GM12865 (cell line): ENCODE measurements at regions not wholly inside any gene's neighbourhood (a gene's known extent, or its start where the extent isn't known, plus 50 kb on each side); places are given as distances from the start of the nearest gene placed in this dataset.

Experiments
- DNase-seq: peaks from one replicate; pipeline ENCODE4 v3.0.0; 2010; ENCODE audit warnings: low read depth
- H3K4me3 ChIP-seq: 2 replicates; pipeline ENCODE4 v1.5.1; 2011; ENCODE audit warnings: mild to moderate bottlenecking, low read depth, low read length, control low read depth
- TF ChIP-seq, protein P1 (sequence below): IDR thresholded peaks from 2 replicates; pipeline ENCODE4 v1.5.1; 2011; ENCODE audit warnings: low read length, control low read depth, low read depth, inconsistent platforms; ENCODE audit not compliant: insufficient read depth; ENCODE audit errors: missing control alignments

GRCh38 chr5:124822647-124823046 lies 76.2 kb upstream of the ZNF608 start:
- no peak for DNase-seq
- TF ChIP-seq, protein P1, sequence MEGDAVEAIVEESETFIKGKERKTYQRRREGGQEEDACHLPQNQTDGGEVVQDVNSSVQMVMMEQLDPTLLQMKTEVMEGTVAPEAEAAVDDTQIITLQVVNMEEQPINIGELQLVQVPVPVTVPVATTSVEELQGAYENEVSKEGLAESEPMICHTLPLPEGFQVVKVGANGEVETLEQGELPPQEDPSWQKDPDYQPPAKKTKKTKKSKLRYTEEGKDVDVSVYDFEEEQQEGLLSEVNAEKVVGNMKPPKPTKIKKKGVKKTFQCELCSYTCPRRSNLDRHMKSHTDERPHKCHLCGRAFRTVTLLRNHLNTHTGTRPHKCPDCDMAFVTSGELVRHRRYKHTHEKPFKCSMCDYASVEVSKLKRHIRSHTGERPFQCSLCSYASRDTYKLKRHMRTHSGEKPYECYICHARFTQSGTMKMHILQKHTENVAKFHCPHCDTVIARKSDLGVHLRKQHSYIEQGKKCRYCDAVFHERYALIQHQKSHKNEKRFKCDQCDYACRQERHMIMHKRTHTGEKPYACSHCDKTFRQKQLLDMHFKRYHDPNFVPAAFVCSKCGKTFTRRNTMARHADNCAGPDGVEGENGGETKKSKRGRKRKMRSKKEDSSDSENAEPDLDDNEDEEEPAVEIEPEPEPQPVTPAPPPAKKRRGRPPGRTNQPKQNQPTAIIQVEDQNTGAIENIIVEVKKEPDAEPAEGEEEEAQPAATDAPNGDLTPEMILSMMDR, result no peak
- H3K4me3 ChIP-seq, result no peak overlapping the region

DNA sequence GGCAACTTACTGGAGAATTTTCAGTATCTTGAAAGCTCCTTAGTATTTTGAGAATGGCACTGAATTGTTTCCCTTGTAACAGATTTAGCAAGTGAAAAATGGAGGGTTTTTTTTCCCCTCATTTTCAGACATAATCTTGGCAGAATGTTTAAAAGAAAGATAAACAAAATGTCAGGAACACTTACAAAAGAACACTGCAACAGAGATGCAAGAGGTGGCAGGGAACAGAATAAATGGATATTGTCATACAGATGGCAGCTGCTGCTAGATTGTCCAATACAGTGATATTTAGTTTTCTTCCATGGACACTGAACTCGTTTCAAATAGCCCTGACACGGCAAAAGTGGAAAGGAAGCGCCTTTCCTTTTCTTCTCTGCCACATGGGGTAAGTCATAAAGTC lies 76.9 kb upstream of the ZNF608 start:
- TF ChIP-seq, protein P1, result no peak
- DNase-seq, result no peak
- no peak overlapping the region for H3K4me3 ChIP-seq

DNA sequence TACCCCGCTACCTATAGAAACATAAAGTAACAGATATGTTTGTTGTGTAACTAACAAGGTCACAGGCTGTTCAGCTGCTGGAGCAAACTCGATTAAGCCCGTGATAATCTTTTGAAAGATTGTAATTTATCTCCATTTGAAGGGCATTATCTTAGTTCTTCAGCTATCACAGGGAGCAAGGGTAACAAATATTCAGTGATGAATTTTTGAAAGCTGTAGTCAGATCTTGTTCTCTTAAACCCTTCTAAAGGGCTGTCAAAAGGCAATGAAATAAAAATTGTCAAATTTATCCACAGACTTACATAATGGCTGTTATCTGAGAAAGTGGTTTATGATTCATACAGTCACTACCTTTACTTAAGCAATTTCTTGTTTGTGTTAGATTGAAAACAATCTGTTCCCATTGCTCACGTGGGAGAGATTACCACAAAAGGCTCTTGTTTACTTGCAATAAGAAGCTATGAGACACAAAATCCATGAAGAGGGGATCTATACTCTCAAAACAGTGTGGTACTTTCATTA lies 78.3 kb upstream of the ZNF608 start:
- H3K4me3 ChIP-seq, result no peak overlapping the region
- TF ChIP-seq, protein P1, result no peak
- no peak for DNase-seq

DNA sequence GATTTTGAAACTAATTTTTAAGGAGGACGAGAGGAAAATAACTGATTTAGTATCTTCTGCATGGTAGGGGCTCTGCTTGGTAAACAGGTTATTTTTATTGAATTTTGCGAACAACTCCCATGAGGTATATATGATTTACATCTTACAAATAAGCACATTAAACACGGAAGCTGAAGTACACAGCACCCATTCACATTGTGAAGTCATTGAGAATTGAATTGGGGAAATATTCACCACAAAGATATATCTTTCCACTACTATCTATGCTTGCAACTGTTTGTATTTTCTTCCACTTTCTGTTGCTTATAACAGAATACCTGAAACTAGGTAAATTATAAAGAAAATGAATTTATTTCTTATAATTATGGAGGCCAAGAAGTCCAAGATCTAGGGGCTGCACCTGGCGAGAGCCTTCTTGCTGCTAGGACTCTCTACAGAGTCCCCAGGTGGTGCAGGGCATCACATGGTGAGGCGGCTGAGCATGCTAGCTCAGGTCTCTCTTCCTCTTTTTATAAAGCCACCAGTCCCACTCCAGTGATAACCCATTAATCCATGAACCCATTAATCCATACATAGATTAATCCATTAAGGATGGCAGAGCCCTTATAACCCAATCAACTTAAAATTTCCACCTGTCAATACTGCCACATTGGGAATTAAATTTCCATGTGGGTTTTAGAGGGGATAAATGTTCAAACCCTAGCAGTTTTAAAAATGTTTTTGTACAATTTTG lies 79.0 kb upstream of the ZNF608 start:
- peak; percentile 52 for DNase-seq
- TF ChIP-seq, protein P1, result no peak
- no peak overlapping the region for H3K4me3 ChIP-seq

DNA sequence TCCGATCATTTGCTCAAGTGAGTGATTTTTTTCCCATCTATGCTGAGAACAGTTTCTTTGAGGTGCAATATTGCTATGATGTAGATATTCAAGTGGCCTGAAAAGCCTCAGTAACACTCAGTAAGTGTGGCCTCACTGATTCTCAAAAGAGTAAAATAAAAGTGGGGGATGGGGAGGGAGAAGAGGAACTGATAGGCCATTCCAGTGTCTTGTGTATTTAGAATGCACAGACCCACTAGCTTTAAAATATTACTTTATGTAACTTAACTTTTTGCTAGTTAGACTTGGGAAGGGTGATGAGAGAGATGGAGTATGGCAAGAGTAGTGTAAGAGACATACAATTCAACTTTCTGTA lies 79.5 kb upstream of the ZNF608 start:
- DNase-seq, result no peak
- TF ChIP-seq, protein P1, result no peak

GRCh38 chr5:124828731-124829234 lies 82.3 kb upstream of the ZNF608 start:
- H3K4me3 ChIP-seq, result no peak overlapping the region
- no peak for DNase-seq
- TF ChIP-seq, protein P1, result no peak

More for the DNA sequence above, 79.5 kb upstream of the ZNF608 start:
- no peak overlapping the region for H3K4me3 ChIP-seq
